Activated CD8-positive, alpha-beta memory T cell treated with anti-CD3 and anti-CD28 coated beads, Interleukin-2, amount 50 U/mL, for 48 hours (primary cell): ENCODE measurements at regions not wholly inside any gene's neighbourhood (a gene's known extent, or its start where the extent isn't known, plus 50 kb on each side); places are given as distances from the start of the nearest gene placed in this dataset.

ENCODE experiments used
- DNase-seq: peaks from one replicate; pipeline ENCODE4 v3.0.0-alpha.2; 2020

DNA sequence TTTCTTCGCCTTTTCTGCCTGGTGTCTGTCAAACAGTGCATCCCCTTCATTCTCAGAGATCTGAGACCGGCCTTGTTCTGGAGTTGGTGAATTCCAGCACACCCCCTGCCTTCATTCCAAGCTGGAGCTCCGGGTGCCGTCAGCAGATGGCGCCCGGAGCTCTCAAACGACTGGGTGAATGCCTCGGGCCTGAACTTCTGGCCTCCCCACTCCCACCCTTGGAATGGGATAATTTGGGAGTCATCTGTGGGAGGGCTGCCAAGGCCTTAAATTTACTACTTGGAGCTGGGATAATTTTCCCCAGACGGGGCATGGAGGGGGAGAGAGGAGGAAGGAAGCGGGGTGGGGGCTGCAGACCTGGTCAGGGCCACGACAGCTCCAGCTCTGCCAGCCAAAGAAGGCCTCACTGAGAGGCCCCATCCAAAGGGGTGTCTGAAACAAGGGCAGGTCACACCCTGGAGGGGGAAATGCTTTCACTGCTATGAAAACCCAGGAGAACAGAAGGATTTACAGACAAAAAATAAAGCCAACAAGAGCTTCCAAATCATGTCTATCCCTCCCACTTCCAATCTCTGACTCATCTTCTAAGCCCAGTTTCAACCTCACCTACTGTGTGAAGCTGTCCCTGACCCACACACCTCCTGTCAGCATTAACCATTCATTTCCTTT is 187.9 kb downstream of the OPA1 start:
- DNase-seq = peak; percentile 57

DNA sequence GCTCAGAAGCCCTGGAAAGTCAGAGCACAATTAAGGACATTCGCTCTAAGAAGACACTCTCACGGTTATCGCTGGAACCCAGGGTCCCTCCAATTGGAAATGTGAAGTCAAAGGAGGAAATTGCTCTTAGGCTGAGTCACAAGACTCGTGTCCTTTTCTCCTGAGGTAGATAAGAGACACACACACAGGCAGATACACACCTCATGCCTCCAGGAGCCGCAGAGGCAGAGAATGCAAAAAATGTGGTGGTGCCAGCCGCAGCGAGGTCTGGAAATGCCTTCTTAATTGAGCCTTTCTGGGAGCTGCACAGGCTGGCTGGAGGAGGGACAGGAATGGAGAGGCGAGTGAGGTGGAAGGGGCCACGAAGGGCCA is 189.3 kb downstream of the OPA1 start:
- no peak for DNase-seq

DNA sequence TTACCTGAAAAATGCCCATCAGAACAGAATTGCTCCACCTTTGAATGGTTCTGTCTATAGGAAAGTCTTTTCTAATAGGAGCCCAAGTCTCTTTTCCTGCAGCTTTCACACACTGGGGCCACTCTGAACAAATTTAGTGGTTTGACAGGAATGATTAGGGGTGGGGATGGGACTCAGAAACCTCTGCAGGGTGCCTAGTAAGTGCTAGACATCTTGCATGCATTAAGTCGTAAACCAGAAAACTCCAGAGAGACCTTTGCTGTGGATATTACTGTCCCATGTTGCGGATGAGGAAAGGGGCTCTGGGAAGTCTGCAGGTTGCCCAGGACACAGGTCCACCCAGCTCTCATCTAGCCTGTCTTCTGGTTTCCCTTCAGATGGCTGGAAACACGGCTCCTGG is 189.7 kb downstream of the OPA1 start:
- no peak for DNase-seq

DNA sequence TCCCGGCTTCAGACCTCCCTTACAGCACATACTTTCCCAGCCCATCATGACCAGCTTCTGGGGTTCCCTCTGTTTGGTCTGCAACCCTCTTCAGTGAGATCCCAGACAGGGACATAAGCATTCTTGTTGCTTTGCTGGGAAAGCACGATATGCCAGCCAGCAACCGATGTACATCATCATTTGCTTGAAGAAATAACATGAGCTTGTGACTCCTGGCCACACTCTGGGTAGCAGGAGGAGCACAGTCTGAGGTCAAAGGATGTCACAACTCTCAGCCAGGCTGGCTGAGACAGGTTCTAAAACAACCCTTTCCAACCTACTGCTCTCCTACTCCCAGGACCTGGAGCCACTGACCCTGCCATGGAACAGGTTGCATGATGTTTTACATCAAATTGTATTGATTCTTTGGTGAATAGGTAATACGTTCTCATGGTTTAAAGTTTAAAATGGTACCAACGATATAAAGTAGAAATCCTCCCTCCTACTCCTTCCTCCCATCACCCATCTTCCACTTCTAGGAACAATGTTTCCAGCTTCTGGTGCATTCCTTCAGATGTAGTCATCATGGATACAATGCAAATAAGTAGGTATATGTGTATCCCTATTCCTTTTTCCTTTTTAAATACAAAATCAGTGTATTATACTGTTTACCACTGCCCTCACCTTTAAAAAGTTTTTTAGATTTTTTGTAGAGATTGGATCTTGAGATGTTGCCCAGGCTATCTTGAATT is 190.3 kb downstream of the OPA1 start:
- DNase-seq = no peak

DNA sequence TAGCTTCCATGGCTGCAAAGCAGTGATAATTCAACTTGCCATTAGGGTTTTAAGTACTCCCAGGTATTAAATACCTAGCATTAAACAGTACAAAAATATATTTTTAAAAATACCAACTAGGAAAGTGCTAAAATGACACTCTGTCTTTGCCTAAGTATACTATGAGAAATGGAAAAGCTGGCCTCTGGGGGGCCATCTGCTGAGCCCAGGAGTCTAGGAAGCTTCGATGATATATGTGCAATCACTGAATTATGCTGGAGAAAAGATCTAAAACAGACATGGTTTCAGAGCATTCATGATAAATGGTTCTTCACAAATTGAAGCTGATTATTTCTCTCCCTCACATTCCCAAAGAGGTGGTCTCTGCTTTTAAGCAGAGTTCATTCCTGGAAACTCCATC is 191.8 kb downstream of the OPA1 start:
- DNase-seq = no peak

DNA sequence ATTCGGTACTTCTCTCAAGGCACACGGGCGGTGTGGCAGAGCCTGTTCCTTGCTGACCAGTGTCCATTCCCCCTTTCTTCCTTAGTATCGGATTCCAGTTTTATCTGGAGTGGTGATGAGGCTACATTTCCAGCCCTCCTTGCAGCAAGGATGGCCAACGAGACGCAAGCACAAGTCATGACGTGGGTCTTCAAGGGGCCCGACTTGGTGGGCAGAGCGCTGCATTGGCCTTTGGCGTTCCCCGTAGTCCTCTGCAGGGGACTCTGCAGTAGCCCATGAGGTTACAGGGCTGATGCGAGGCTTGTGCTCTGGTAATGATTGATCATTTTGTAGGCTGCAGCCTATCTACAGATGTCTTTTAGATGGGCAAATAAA is 194.5 kb downstream of the OPA1 start:
- DNase-seq = no peak

DNA sequence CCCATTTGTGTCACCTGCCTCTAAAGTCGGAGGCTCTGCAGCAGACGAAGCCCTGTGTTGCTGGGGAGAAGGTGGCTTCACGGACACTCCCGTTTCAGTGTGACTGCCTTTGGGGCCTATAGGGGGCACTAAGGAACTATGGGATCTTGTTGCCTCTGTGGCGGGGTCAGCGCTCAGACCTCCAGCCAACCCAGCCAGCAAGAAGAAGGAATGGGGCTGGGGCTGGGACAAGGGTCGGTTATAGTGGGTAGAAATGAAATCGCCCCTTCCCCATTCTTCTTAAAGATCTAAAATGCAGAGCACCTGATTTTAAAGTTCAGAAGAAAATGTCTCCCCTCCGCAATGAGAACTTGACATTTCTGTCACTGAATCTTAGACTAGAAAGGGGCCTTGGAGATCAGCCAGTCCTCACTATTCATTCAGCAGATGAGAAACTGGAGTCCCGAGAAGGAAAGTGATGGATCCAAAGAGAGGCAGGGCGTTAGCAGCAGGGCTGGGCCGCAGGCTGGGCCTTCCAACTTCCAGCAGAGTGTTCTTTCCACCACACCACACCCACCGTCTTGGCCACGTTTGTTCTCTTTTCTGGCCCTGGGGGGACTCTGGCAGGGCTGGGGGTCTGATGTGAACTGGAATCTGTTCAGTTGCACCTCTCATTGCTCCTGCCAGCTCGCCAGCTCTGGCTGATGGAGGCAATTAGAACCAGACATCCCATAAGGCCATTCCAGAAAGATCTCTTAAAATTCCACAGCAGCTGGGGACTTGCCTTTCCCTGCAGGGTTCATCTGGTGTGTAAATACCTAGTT is 195.4 kb downstream of the OPA1 start:
- peak; percentile 54 for DNase-seq

DNA sequence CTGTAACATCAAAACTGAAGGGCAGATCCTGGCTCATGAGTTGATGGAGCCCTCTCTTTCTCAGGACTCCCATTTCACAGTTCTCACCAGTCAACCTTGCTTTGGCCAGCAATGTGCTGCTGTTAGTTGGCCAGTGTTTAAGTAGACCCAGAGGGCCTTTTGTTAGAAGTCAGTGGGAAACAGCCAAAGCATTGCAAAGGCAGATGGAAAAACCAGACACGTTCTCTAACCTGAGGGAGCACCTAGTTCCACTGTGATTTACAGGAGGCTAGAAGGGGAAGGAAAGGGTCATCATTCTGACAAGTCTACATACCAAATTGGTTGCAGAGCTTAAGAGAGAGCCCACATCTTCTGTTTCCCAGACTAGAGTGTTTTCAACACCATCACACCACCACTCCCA is 196.4 kb downstream of the OPA1 start:
- no peak for DNase-seq

DNA sequence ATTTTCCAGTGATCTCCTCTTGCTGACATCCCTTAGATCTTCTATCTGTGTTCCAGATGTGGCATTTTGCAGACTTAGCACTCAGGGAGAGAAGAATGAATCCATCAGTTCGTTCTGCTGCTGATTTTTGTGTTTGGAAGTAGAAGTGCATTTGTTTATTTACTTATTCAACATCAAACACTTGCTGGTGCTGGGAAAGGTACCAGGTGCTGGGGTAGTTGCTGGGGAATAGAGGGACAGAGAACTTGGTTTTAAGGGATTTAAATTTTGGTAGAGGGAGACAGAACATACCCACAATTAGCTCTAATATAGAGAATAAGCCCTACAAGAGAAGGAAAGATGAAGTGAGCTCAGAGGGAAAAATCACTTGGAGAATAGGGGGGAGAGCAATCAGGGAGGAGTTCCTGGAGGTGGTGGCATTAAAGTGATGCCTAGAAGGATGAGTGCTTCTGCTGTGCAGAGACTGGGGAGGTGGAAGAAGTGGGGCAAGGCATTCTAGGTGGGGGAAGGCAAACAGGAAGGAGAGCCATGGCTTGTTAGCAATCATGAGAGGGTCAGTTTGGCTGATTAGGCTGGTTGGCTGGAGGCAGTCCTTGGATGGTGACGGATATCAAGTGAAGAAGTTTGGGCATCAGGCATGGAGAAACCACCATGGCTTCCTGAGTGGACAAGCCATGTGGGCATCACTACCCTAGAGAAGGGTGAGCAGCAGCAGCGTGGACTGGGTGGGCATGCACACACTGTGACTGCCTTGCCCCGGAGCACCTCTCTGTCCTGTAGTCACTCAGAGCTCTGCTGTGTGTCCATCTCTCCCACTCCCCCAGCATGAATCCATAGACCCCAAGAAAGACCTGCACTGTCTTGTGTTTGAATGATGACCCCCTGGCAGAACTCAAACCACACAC is 197.3 kb downstream of the OPA1 start:
- DNase-seq = no peak

DNA sequence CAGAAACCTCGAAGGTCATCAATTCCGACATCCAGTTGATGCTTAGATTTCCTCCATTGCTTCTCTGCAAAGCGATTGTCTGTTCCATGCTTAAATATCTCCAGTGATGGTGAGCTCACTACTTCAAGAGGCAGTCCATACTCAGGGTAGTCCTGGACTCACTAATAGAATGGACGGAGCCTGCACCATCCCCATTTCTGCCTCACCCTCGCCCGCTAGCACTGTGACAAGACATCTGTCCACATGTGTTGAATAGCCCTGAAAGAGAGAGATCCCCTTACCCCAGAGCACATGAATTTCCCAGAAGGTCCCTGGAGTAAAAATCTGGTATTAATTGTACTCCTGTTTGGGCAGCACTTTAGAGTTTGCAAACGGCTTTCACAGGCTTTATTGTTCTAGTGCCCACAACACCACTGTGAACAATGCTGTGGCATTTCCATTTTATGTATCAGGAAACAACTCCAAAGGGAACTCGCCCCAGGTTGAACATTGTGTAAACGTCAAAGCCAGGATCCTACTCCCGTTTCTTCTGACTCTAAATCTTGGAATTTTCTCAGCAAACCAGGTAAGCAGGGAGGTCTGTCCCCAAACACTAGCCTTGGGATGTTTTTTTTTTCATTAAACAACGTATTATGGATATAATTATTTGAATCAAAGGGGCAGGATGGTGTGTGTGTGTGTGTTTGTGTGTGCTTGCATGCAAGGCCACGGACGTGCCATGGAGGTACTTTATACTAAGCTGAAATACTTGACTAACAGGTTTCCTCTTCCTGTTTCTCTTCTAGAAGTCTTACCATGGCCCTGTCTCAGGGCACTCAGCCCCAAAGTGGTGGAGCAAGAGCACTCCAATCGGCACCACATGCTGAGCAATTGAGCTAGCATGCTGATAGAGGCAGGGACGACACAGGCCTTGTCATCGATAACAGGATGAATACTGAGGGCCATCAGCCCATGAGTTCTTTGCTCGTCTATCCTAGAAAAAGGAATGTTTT is 198.3 kb downstream of the OPA1 start:
- DNase-seq = no peak

DNA sequence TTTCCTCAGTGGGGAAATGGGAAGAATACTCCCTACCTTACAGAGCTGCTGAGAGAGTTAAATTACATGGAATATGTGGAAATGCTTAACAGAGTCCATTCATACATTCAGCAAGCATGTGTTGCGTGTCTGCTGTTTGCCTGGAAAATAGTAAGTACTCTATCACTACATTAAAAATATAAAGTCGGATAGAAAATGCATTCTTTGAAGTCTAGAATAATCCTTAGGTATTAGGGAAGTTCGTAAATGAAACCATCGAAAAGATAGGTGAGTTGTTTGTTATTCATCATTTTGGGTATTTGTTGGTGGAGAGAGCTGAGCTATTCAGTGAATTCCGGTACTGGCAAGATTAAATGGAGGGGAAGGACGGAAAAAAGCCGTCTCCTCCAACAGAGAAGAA is 200.1 kb downstream of the OPA1 start:
- no peak for DNase-seq

DNA sequence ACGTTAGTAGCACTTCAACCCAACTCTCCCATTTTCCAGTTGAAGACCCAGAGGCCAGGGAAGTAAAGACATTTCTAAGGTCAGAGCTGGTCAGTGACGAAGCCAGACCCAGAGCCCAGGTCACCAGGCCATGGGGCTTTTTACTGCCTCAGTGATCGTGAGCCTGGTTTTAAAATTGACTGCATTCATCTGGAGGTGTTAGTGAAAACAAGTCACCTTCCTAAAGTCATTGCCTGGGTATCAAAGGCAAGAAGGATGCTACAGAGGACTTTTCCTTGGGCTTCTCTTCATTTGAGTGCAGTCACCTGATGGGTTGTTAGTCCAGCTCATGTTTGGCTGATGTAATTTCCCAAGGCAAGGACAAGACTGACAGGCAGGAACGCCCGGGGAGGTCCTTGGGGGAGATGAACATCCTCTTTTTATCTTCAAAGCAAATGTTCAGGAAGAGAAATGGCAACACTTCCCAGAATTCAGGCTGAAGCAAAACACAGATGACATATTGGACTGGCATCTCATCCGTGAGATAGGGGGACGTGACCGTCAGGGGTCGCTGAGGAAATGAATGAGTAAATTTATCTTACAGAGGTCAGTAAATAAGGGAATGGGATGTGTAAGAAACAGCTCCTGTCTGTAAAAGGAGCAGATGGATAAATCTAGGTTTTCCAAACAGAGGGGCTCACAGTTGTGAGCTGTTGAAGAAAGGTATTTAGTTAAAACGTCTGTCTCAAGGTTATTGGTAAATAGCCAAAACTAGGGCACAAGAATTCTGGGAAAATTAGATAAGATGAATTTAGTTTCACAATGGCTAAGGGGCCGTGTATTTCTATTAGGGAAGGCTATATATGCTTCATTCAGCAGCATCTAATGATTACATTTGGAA is 201.2 kb downstream of the OPA1 start:
- no peak for DNase-seq

DNA sequence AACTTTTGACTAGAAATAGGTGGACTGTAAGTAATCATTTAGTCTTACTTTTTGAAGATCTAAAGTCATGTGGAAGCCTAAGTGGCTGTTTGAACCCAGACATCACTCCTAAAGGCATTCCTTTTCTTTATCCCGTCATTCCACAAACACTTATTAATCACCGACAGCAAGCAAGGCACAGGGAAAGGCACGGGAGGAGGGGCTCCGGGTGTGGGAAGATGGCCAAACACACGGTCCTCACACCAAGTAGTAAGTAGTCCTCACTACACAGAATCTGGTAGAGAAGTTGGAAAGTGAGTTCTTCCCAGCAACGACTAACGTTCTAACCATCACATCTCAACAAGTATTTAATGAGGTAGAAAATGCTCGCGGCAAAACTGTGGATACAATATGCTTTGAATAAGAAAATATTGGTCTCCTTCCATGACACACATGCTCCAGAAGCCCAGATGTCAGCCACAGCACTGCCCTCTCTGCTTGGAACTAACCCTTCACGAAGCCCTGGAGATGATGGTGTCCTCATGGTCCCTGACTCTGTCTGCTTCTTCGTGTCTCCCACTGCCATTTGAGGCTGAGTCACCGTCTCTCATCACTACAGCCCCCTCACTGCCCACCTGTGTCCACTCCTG is 202.2 kb downstream of the OPA1 start:
- no peak for DNase-seq

DNA sequence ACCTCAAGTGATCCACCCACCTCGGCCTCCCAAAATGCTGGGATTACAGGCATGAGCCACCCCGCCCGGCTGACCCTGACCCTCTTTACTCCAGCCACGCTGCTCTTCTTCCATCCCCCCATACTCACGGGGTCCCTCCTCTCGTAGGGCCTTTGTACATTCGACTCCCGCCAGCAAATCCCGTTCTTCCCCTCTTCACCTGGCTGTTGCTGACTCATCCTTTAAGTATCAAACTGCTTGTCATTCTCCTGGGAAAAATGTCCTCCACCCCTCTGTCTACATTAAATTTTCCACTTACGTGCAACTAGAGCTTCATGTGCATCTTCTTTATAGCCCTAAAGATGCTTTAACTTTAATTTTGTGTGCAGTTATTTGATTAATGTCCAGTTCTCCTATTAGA is 203.1 kb downstream of the OPA1 start:
- DNase-seq = no peak

DNA sequence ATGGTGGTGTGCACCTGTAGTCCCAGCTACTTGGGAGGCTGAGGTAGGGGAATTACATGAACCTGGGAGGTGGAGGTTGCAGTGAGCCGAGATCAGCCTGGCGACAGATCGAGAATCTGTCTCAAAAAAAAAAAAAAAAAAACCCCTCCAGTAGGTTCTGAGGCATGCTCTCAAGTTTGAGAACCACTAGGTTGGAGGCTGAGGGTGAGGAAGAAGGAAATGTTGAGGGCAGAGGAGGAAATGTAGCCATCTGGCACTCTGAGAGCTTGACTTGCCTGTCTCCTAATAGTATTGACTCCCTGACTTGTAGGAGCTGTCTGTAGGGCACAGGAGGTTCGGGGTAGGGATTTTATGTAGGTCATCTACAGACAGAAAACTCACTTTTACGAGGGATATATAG is 204.6 kb downstream of the OPA1 start:
- DNase-seq = no peak

DNA sequence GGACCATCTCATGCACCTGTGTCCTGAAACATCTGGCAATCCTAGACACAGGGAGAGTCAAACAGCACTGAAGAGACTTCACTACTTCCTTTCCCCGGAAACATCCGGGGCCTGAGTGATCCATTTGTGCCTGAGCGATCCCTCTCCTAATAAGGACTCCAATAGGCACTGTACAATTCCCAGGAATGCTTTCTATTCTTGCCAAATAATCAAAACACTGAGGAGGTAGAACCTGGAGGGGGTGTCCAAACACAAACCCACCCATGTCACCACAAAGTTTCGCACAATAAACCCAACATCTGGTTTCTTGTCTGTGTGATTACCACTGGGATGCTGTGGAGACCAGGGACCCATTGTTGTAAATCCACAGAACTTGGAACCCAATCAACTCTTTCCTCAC is 205.0 kb downstream of the OPA1 start:
- no peak for DNase-seq

DNA sequence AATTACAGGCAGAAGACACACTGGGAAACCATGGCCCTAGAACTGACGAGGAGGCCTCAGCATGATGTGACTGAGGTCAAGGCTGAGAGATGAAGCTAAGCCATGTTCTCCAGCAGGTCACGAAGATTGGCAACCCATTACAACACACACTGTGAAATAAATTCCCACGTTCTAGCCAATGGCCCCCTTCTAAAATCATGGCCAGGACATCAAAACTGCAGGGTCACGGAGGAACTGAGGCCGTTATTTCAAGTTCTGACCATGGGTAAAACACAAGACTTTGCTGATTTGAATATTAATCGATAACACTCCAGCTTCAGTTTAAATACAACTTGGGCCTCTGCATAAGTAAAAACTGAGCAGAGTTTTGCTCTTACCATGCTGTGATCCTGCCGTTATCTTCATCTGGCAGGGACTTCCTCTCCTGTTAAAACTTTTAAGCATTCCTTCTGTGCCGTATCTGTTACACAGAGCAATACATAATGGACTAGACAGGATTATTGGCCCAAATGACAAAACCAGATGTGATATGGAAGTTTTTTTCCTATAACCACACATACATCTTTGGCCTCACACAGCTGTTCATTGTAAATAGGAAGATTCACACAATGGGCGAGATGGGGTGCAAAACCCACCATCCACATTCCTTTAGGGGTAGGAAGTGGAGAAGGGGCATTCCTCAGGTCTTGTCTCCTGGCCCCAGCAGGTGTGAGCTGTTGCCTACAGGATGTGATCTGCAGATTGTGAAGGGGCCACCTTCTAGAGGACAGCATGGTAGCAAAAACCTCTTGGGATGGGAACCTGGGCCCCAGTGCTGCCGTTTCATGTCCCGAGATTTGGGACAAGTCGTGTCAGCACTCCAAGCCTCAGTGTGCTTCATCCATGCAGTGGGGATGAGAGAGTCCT is 207.4 kb downstream of the OPA1 start:
- DNase-seq = no peak

DNA sequence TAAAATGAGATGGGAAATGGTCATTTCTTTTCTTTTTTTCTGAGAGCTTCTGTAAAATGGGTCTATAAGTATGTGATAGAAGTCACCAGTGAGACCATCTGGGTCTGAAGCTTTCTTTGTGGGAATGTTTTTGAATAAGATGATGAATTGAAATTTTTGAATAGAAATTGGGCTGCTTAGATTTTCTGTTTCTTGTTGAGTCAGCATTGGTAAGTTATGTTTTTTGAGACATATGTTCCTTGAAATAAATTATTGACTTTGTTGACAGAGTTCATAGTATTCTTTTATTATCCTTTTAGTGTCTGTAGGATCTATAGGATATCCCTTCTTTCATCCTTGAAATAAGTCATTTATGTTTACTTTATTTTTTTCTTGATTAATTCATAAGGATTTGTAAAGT is 208.1 kb downstream of the OPA1 start:
- DNase-seq = no peak

DNA sequence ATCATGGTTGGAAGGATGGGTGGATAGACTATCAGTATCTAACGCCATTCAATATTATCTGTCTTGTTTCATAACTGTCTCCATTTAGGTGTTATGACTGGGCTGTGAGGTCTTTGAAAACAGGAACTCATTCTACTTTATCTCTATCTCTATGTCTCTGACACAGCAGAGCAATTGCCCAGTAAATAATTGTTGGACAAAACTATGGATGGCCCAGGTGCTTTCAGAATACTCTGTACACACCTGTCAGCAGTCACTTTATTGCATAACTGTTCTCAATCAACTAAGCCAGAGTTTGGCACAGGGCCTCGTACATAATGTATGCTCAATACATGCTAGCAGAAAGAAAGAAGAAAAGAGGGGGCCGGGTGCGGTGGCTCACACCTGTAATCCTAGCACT is 210.3 kb downstream of the OPA1 start:
- no peak for DNase-seq
